Adrenal gland (tissue), 9 donors: ENCODE measurements at regions not wholly inside any gene's neighbourhood (a gene's known extent, or its start where the extent isn't known, plus 50 kb on each side); places are given as distances from the start of the nearest gene placed in this dataset.

Source experiments
- DNase-seq, 7 donors: peaks; one replicate each; pipeline ENCODE4 v3.0.0-alpha.2; 2019 to 2020
- H3K27ac ChIP-seq, 5 donors: fragments of 200-600 bp; sonication (generic) in 4 of 5; 1 replicate in 3 of 5; 2 replicates in 2 of 5; pipeline versions ENCODE4 v1.5.1 to v1.8.0; 2016 to 2020; ENCODE audit warnings: mild to moderate bottlenecking in 1 of 5
- H3K27me3 ChIP-seq: fragments of 200-600 bp; 2 replicates; pipeline ENCODE4 v1.8.0; 2021
- H3K36me3 ChIP-seq, 2 donors: fragments of 200-600 bp; replicated peaks in 1 of 2; 1 replicate in 1 of 2; 2 replicates in 1 of 2; pipeline versions ENCODE4 v1.5.1 to v1.8.0; 2018 to 2022
- H3K4me1 ChIP-seq, 2 donors: fragments of 200-600 bp; replicated peaks in 1 of 2; 1 replicate in 1 of 2; 2 replicates in 1 of 2; pipeline versions ENCODE4 v1.5.1 to v1.8.0; 2018 to 2021
- H3K4me3 ChIP-seq, 4 donors: fragments of 200-600 bp; sonication (generic) in 3 of 4; one replicate each; pipeline ENCODE4 v1.5.1; 2016 to 2018
- H3K9me3 ChIP-seq, 3 donors: fragments of 200-600 bp; sonication (generic) in 1 of 3; replicated peaks in 1 of 3; 1 replicate in 2 of 3; 2 replicates in 1 of 3; pipeline versions ENCODE4 v1.5.1 to v1.8.0; 2016 to 2021
- POLR2A ChIP-seq, 2 donors: fragments of 450-650 bp; IDR thresholded peaks; one replicate each; pipeline ENCODE4 v1.6.1; 2017; ENCODE audit warnings: antibody characterized with exemption in 2 of 2, mild to moderate bottlenecking in 2 of 2, moderate library complexity in 1 of 2
- WGBS, 4 donors: extraction: QIAGEN DNeasy Blood & Tissue Kit in 2 of 4; methylation state at CpG; one replicate each; pipeline versions ENCODE4 v1.1.5 to v1.1.7; 2013 to 2017; 5-methylcytosine and 5-hydroxymethylcytosine counted together
- intact Hi-C, 2 donors: fragments of 100-400 bp; cut with DNase I; formaldehyde crosslinking; loops; one replicate each; pipeline versions ENCODE4 v1.14.1 to v1.15.0; 2022 to 2023
- TF ChIP-seq, protein P1 (sequence below), 6 experiments: fragments of 450-650 bp in 4 of 6; fragments of 200-600 bp in 2 of 6; sonication (generic) in 1 of 6; IDR thresholded peaks; 1 replicate in 5 of 6; 2 replicates in 1 of 6; pipeline versions ENCODE4 v1.5.1 to v1.8.0; 2016 to 2021; ENCODE audit warnings: antibody characterized with exemption in 6 of 6, mild to moderate bottlenecking in 2 of 6, moderate library complexity in 1 of 6
- donor health status: healthy with polysubstance abuse.
- donor health status: Bipolar disorder and iron deficiency.
- donor health status: DM: yes; HTN: yes; CAD: no.
- donor health status: DM: no; HTN: no; CAD: no.
- donor health status: DM: no; HTN: no; CAD: no.

DNA sequence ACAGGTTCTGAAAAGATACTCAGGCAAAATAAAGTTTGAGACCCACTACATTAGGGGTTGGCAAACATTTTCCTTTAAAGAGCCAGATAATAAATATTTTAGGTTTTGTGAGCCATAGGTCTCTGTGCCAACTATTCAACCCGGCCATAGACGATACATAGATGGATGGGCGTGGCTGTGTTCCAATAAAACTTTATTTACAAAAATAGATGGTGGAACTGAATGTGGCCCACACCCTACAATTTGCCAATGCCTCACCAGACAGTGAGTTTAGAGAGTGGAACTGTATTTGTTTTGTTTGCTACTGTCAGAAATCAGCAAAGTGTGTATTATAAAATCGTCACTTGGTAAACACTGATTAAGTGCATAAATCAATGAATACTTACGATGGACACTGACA is 78.0 kb downstream of the ACKR3 start:
- Histone ChIP-seq H3K9me3 (peaks cover 0 to 6% (median 0%) of the 10 kb centered on the region in 3 donors), H3K27ac (no peak overlapping the region), H3K4me3 (no peak overlapping the region), H3K36me3 (no peaks in the 10 kb centered on the region), H3K4me1 (no peaks in the 10 kb centered on the region), H3K27me3 (no peaks in the 10 kb centered on the region)
- intact Hi-C loops = no loop called here
- DNase-seq = no peak
- 81 to 86% (median 84%) methylated on average over 5 of the region's 5 CpGs for WGBS, 4 donors
- no peak for TF ChIP-seq POLR2A (IDR thresholded peaks at IDR 0.05)
- TF ChIP-seq, protein P1, sequence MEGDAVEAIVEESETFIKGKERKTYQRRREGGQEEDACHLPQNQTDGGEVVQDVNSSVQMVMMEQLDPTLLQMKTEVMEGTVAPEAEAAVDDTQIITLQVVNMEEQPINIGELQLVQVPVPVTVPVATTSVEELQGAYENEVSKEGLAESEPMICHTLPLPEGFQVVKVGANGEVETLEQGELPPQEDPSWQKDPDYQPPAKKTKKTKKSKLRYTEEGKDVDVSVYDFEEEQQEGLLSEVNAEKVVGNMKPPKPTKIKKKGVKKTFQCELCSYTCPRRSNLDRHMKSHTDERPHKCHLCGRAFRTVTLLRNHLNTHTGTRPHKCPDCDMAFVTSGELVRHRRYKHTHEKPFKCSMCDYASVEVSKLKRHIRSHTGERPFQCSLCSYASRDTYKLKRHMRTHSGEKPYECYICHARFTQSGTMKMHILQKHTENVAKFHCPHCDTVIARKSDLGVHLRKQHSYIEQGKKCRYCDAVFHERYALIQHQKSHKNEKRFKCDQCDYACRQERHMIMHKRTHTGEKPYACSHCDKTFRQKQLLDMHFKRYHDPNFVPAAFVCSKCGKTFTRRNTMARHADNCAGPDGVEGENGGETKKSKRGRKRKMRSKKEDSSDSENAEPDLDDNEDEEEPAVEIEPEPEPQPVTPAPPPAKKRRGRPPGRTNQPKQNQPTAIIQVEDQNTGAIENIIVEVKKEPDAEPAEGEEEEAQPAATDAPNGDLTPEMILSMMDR (IDR thresholded peaks at IDR 0.05) = no peak

DNA sequence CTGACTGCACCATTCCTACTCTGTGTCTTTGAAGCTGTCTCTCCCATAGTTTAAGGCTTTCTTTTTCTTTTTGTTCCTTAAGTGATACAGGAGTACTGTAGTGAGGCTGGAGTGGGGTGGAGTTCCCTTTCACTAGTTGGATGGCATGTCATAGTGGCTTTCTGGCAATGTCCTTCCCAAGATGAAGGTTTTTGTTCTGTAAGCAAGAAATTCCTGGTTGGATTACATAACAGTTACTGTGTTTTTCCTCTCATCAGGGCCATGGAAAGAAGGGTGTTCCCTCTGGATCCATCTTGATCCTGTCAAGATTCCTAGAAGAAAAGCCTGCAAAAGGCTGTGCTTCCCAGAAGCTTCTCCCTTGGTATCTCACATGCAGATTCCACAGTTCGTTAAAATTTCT is 84.2 kb downstream of the ACKR3 start:
- Histone ChIP-seq H3K36me3 (no peaks in the 10 kb centered on the region), H3K4me1 (no peaks in the 10 kb centered on the region), H3K27me3 (no peaks in the 10 kb centered on the region), H3K9me3 (peaks cover 0 to 6% (median 0%) of the 10 kb centered on the region in 3 donors), H3K27ac (no peak overlapping the region), H3K4me3 (no peak overlapping the region)
- WGBS, 4 donors = 65 to 84% (median 76%) methylated on average over 1 of the region's 1 CpG
- TF ChIP-seq POLR2A (IDR thresholded peaks at IDR 0.05) = no peak
- TF ChIP-seq, protein P1 (IDR thresholded peaks at IDR 0.05) = no peak
- intact Hi-C loops = no loop called here
- no peak for DNase-seq

DNA sequence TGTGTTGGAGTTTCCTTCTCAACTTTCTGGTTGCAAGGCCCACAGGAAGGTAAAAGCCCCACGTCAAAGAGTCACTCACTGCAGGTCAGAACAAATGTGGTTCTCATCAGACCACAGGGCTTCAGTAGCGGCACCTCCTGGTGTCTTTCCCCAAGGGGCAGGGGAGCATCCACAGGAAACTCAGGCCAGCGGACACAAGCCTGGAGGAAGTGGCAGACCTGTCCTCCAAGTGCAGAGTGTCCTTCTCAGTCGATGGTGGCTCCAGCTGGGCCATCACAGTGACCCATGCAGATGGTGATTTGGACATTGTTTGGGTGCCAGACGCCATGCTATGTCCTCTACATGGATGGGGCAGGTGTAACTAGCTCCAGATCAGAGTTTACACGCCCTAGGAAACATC is 84.9 kb downstream of the ACKR3 start:
- no peak for DNase-seq
- no peak overlapping the region for H3K27ac ChIP-seq
- 69 to 80% (median 78%) methylated on average over 2 to 6 of the region's 6 CpGs for WGBS, 4 donors
- H3K9me3 ChIP-seq = peaks cover 0 to 6% (median 0%) of the 10 kb centered on the region in 3 donors
- no peaks in the 10 kb centered on the region for H3K4me1 ChIP-seq
- intact Hi-C loops = no loop called here
- no peak overlapping the region for H3K4me3 ChIP-seq
- no peaks in the 10 kb centered on the region for H3K36me3 ChIP-seq
- TF ChIP-seq, protein P1 (IDR thresholded peaks at IDR 0.05) = no peak
- no peak for TF ChIP-seq POLR2A (IDR thresholded peaks at IDR 0.05)
- no peaks in the 10 kb centered on the region for H3K27me3 ChIP-seq

DNA sequence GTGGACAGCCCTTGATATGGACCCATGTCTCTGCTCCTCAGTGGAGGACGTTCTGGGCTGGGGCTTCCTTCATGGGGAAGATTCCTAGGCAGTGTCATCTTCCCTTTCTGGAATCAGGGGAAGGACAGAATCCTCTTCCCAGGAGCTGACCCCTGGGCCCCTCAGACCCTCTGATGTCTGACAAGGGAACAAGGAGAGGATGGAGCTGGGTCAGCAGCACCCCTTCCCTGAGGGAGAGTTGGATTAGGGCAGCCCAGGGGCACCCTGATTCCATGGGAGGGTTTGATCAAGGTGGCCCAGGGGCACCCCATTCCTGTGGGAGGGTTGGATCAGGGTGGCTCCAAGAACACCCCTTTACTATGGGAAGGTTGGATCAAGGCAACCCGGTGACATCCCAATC is 86.5 kb downstream of the ACKR3 start:
- WGBS, 4 donors = 56 to 80% (median 63%) methylated on average over 1 to 2 of the region's 2 CpGs
- Histone ChIP-seq H3K9me3 (no peaks in the 10 kb centered on the region), H3K36me3 (no peaks in the 10 kb centered on the region), H3K27me3 (no peaks in the 10 kb centered on the region), H3K4me1 (no peaks in the 10 kb centered on the region), H3K4me3 (no peak overlapping the region), H3K27ac (no peak overlapping the region)
- no peak for TF ChIP-seq POLR2A (IDR thresholded peaks at IDR 0.05)
- TF ChIP-seq, protein P1 (IDR thresholded peaks at IDR 0.05) = no peak
- intact Hi-C loops = no loop called here
- DNase-seq = no peak
